ENCODE measurements at regions not wholly inside any gene's neighbourhood (a gene's known extent, or its start where the extent isn't known, plus 50 kb on each side); places are given as distances from the start of the nearest gene placed in this dataset.
"Not testable (repeated sequence)": the region's sequence is repeated elsewhere in the genome, so short reads cannot be mapped to it uniquely, and the experiment has no call there.

- Histone ChIP-seq H3K9me3 (no peaks in the 10 kb centered on the region), H3K27ac (no peak overlapping the region), H3K27me3 (replicated peaks; ENCODE audit: insufficient read depth) (no peaks in the 10 kb centered on the region), H3K36me3 (no peaks in the 10 kb centered on the region), H3K4me3 (no peak overlapping the region), H3K4me1 (ENCODE audit: control insufficient read depth in 1 of 2, low read depth in 2 of 2) (no peaks in the 10 kb centered on the region)
- DNase-seq (ENCODE audit: low spot score) (no peak), ATAC-seq (ENCODE audit: insufficient number of reproducible peaks, low FRiP score, low read depth) (no peak)
- TF ChIP-seq CTCF (IDR thresholded peaks at IDR 0.05): no peak
Measured at GRCh38 chr12:111238075-111238734, 130.7 kb downstream of the PHETA1 start.

GRCh38 chr12:111234491-111234890, 134.4 kb downstream of the PHETA1 start:
- not testable (repeated sequence) for H3K27ac ChIP-seq; H3K4me1 ChIP-seq (ENCODE audit: control insufficient read depth in 1 of 2, low read depth in 2 of 2); H3K27me3 ChIP-seq (replicated peaks; ENCODE audit: insufficient read depth); H3K9me3 ChIP-seq; H3K36me3 ChIP-seq; ATAC-seq (ENCODE audit: insufficient number of reproducible peaks, low FRiP score, low read depth); DNase-seq (ENCODE audit: low spot score); H3K4me3 ChIP-seq

GRCh38 chr12:111233786-111234185, 135.1 kb downstream of the PHETA1 start:
- H3K4me3 ChIP-seq: no peak overlapping the region
- H3K4me1 ChIP-seq (ENCODE audit: control insufficient read depth in 1 of 2, low read depth in 2 of 2): no peaks in the 10 kb centered on the region
- H3K36me3 ChIP-seq: no peaks in the 10 kb centered on the region
- DNase-seq (ENCODE audit: low spot score): no peak
- no peaks in the 10 kb centered on the region for H3K9me3 ChIP-seq
- H3K27me3 ChIP-seq (replicated peaks; ENCODE audit: insufficient read depth): no peaks in the 10 kb centered on the region
- TF ChIP-seq CTCF (IDR thresholded peaks at IDR 0.05): no peak
- H3K27ac ChIP-seq: no peak overlapping the region
- ATAC-seq (ENCODE audit: insufficient number of reproducible peaks, low FRiP score, low read depth): no peak

GRCh38 chr12:111230649-111231048, 138.2 kb downstream of the PHETA1 start:
- ATAC-seq (ENCODE audit: insufficient number of reproducible peaks, low FRiP score, low read depth) (no peak), DNase-seq (ENCODE audit: low spot score) (no peak)
- Histone ChIP-seq H3K36me3 (no peaks in the 10 kb centered on the region), H3K4me3 (no peak overlapping the region), H3K27ac (no peak overlapping the region), H3K4me1 (ENCODE audit: control insufficient read depth in 1 of 2, low read depth in 2 of 2) (no peaks in the 10 kb centered on the region), H3K27me3 (replicated peaks; ENCODE audit: insufficient read depth) (no peaks in the 10 kb centered on the region), H3K9me3 (no peaks in the 10 kb centered on the region)
- no peak for TF ChIP-seq CTCF (IDR thresholded peaks at IDR 0.05)

GRCh38 chr12:111228916-111229666, 139.8 kb downstream of the PHETA1 start:
- no peak for ATAC-seq (ENCODE audit: insufficient number of reproducible peaks, low FRiP score, low read depth)
- H3K36me3 ChIP-seq: no peaks in the 10 kb centered on the region
- H3K27me3 ChIP-seq (replicated peaks; ENCODE audit: insufficient read depth): no peaks in the 10 kb centered on the region
- no peak for DNase-seq (ENCODE audit: low spot score)
- H3K27ac ChIP-seq: no peak overlapping the region
- no peak for TF ChIP-seq CTCF (IDR thresholded peaks at IDR 0.05)
- no peak overlapping the region for H3K4me3 ChIP-seq
- H3K9me3 ChIP-seq: no peaks in the 10 kb centered on the region
- H3K4me1 ChIP-seq (ENCODE audit: control insufficient read depth in 1 of 2, low read depth in 2 of 2): no peaks in the 10 kb centered on the region

Measured in thoracic aorta (tissue), 2 donors.